ENCODE measurements at regions not wholly inside any gene's neighbourhood (a gene's known extent, or its start where the extent isn't known, plus 50 kb on each side); places are given as distances from the start of the nearest gene placed in this dataset.

DNA sequence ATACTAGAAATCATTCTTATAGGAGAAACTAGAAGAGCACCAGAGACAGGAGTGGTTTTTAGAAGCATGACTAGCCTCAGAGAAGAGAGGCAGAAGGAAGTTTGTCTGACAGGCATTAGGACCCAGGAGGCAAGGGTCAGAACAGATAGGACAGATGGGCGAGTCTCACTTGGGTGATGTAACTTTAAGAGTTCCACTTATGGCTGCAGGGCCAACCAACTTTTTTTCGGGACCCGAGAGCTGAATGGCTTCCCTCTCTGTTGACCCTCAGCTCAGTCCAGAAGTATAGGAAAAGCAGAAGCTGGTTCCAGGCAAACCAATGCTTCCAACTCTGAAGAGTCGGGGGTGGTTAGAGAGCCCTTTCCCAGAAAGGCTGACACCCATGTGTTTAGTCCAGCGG is 136.6 kb upstream of the SETMAR start:
- TF ChIP-seq, protein P1, sequence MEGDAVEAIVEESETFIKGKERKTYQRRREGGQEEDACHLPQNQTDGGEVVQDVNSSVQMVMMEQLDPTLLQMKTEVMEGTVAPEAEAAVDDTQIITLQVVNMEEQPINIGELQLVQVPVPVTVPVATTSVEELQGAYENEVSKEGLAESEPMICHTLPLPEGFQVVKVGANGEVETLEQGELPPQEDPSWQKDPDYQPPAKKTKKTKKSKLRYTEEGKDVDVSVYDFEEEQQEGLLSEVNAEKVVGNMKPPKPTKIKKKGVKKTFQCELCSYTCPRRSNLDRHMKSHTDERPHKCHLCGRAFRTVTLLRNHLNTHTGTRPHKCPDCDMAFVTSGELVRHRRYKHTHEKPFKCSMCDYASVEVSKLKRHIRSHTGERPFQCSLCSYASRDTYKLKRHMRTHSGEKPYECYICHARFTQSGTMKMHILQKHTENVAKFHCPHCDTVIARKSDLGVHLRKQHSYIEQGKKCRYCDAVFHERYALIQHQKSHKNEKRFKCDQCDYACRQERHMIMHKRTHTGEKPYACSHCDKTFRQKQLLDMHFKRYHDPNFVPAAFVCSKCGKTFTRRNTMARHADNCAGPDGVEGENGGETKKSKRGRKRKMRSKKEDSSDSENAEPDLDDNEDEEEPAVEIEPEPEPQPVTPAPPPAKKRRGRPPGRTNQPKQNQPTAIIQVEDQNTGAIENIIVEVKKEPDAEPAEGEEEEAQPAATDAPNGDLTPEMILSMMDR (IDR thresholded peaks at IDR 0.05) = no peak
- TF ChIP-seq EP300 (IDR thresholded peaks at IDR 0.05) (no peak), POLR2A (IDR thresholded peaks at IDR 0.05) (no peak), POLR2AphosphoS5 (IDR thresholded peaks at IDR 0.05) (no peak)
